ENCODE measurements at regions not wholly inside any gene's neighbourhood (a gene's known extent, or its start where the extent isn't known, plus 50 kb on each side); places are given as distances from the start of the nearest gene placed in this dataset.
"Not testable (repeated sequence)": the region's sequence is repeated elsewhere in the genome, so short reads cannot be mapped to it uniquely, and the experiment has no call there.

- no peak overlapping the region for H3K4me3 ChIP-seq (ENCODE audit: control insufficient read depth, low read depth, low read length)
- DNase-seq (ENCODE audit: low read depth): no peak
- no peak for TF ChIP-seq CTCF (IDR thresholded peaks at IDR 0.05; ENCODE audit: control insufficient read depth, insufficient read depth, low read depth, low read length, missing control alignments)
Observed at GRCh38 chr7:10484767-10485166, 488.9 kb upstream of the PHF14 start.

GRCh38 chr7:10501206-10501884 is 472.3 kb upstream of the PHF14 start:
- not testable (repeated sequence) for H3K4me3 ChIP-seq (ENCODE audit: control insufficient read depth, low read depth, low read length); DNase-seq (ENCODE audit: low read depth)

- TF ChIP-seq CTCF (IDR thresholded peaks at IDR 0.05; ENCODE audit: control insufficient read depth, insufficient read depth, low read depth, low read length, missing control alignments): no peak
- DNase-seq (ENCODE audit: low read depth): no peak
- H3K4me3 ChIP-seq (ENCODE audit: control insufficient read depth, low read depth, low read length): no peak overlapping the region
Observed at GRCh38 chr7:10507032-10507431, 466.6 kb upstream of the PHF14 start.

- TF ChIP-seq CTCF (IDR thresholded peaks at IDR 0.05; ENCODE audit: control insufficient read depth, insufficient read depth, low read depth, low read length, missing control alignments): no peak
- no peak for DNase-seq (ENCODE audit: low read depth)
- H3K4me3 ChIP-seq (ENCODE audit: control insufficient read depth, low read depth, low read length): no peak overlapping the region
Observed at GRCh38 chr7:10521306-10521705, 452.4 kb upstream of the PHF14 start.

GRCh38 chr7:10533429-10533828 is 440.2 kb upstream of the PHF14 start:
- H3K4me3 ChIP-seq (ENCODE audit: control insufficient read depth, low read depth, low read length); DNase-seq (ENCODE audit: low read depth): not testable (repeated sequence)

- TF ChIP-seq CTCF (IDR thresholded peaks at IDR 0.05; ENCODE audit: control insufficient read depth, insufficient read depth, low read depth, low read length, missing control alignments): no peak
- no peak overlapping the region for H3K4me3 ChIP-seq (ENCODE audit: control insufficient read depth, low read depth, low read length)
- no peak for DNase-seq (ENCODE audit: low read depth)
Observed at GRCh38 chr7:10536561-10536960, 437.1 kb upstream of the PHF14 start.

- no peak for TF ChIP-seq CTCF (IDR thresholded peaks at IDR 0.05; ENCODE audit: control insufficient read depth, insufficient read depth, low read depth, low read length, missing control alignments)
- no peak for DNase-seq (ENCODE audit: low read depth)
- H3K4me3 ChIP-seq (ENCODE audit: control insufficient read depth, low read depth, low read length): no peak overlapping the region
Observed at GRCh38 chr7:10537764-10538163, 435.9 kb upstream of the PHF14 start.

GRCh38 chr7:10557375-10557774 is 416.3 kb upstream of the PHF14 start:
- no peak for TF ChIP-seq CTCF (IDR thresholded peaks at IDR 0.05; ENCODE audit: control insufficient read depth, insufficient read depth, low read depth, low read length, missing control alignments)
- no peak overlapping the region for H3K4me3 ChIP-seq (ENCODE audit: control insufficient read depth, low read depth, low read length)

More at GRCh38 chr7:10557375-10557774, 416.3 kb upstream of the PHF14 start:
- no peak for DNase-seq (ENCODE audit: low read depth)

Measured in AG09309 (cell line).